GM19351 (cell line): ENCODE measurements at regions not wholly inside any gene's neighbourhood (a gene's known extent, or its start where the extent isn't known, plus 50 kb on each side); places are given as distances from the start of the nearest gene placed in this dataset.
"Not testable (repeated sequence)": the region's sequence is repeated elsewhere in the genome, so short reads cannot be mapped to it uniquely, and the experiment has no call there.

Source experiments
- ATAC-seq: cut with Tn5 transposase; IDR thresholded peaks from one replicate; pipeline ENCODE4 v1.9.1; 2021; ENCODE audit warnings: mild to moderate bottlenecking, moderate library complexity; ENCODE audit not compliant: unreplicated experiment

GRCh38 chr22:33142282-33143055 lies 84.3 kb upstream of the SYN3 start:
- no peak for ATAC-seq

GRCh38 chr22:33139937-33140336 lies 81.8 kb upstream of the SYN3 start:
- no peak for ATAC-seq

GRCh38 chr22:33138333-33138732 lies 80.2 kb upstream of the SYN3 start:
- not testable (repeated sequence) for ATAC-seq

- no peak for ATAC-seq
These were observed 72.3 kb upstream of the SYN3 start for GRCh38 chr22:33130473-33130872.

GRCh38 chr22:33129621-33130020 lies 71.4 kb upstream of the SYN3 start:
- no peak for ATAC-seq

DNA sequence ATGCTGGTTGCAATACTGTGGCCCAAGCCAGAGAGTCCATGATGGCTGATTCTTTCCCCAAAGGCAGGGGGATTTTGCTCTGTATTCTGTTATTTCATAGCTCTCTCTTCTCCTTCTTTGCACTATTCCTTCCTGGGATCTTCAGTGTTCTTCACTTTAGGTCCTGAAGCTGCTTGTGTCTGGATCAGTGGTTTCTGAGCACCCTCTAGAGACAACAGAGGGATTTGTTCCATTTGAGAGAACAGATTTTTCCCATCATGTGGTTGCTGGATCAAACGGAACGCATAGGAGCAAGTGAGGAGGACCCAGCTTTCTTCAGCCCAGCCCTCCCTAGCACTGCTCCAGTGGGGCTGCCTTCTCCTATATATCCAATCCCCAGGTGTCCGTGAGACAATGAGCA lies 68.7 kb upstream of the SYN3 start:
- ATAC-seq: no peak

- no peak for ATAC-seq
These were observed 66.3 kb upstream of the SYN3 start for GRCh38 chr22:33124471-33124870.

- not testable (repeated sequence) for ATAC-seq
These were observed 64.3 kb upstream of the SYN3 start for GRCh38 chr22:33122439-33122838.

DNA sequence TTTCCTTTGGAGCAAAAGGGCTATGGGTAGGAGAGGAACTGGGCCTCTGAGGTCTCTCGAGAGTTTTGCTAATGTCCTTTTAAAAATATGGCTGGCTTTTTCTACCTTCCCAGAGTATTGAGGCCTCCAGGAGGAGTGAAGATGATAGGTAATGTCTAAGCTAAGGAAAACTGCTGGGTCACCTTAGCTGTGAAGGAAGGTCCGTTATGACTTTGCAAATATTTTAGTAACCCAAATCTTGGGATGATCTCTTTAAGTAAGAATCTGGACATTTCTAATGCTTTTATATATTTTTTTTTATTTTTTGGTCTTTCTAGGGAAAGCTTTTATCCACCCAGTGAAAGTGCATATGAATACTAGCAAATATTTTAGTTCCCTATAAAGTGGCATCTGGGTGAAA lies 60.9 kb upstream of the SYN3 start:
- ATAC-seq: no peak

DNA sequence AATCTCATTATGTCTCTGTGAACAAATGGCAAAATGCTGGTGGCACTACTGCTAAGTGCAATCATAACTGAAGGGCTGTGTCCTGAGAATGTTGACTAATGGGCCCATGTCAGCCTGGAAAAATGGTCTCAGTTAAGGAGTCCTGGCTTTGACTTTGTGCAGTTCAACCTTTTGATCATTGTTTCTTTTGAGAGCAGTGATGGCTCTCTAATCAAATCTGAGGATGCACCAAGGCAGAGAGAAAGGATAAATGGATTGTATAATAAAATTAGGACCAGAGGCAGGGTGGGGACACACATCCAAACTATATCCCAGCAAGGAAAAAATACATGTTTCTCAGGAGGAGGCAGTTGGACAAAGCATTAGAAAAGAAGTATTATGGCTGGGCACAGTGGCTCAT lies 59.6 kb upstream of the SYN3 start:
- no peak for ATAC-seq

- no peak for ATAC-seq
These were observed 58.8 kb upstream of the SYN3 start for GRCh38 chr22:33116841-33117547.

- ATAC-seq: no peak
These were observed 56.4 kb upstream of the SYN3 start for GRCh38 chr22:33114565-33114964.

- no peak for ATAC-seq
These were observed 54.4 kb upstream of the SYN3 start for GRCh38 chr22:33112580-33112979.

DNA sequence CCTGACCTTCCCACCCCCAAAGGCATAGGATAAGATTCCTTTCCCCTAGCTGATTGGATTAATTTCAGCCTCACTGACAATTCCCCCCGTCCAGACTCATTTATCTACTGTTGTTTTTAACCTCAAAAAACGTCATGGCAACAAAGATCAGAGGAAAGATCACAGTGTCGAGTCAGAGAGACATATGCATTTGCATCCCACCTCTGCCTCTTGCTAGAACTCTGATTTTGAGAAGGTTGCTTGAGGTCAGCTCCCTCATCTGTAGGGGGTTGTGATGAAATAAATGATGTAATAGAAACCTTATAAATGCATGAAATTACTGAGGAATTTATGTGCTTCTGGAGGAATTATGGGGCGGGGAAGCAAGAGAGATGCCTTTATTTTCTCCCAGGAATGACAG lies 53.3 kb upstream of the SYN3 start:
- ATAC-seq: no peak

DNA sequence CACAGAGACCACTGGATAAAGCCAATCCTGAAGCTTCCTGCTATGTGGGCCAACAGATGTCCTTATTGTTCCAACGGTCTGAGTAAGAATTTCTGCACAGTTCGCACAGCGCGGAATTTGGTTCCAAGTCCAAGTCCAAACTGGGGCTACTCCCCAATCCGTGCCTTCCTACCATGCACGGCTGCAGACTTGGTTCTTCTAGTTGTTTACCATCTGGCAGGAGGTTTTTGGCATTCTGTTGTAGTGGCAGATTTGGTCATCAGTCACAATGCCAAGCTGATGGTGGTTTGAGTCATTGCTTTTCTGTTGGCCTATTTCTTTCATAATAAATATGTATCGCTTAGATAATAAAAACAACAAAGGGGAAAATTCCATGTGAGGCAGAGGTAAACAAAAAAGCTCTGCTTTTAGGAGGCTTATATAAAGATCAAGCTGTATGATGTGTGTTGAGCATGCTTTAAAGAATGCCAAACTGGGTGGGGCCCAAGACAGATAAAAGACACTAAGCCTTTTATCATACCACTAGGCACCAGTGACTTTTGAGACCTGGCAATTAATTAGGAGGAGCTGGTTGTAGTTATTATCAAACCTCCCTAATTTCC lies 52.5 kb upstream of the SYN3 start:
- no peak for ATAC-seq

GRCh38 chr22:33109514-33110430 lies 51.6 kb upstream of the SYN3 start:
- ATAC-seq: no peak

GRCh38 chr22:33108037-33108436 lies 49.9 kb upstream of the SYN3 start:
- ATAC-seq: no peak
